ENCODE measurements at regions not wholly inside any gene's neighbourhood (a gene's known extent, or its start where the extent isn't known, plus 50 kb on each side); places are given as distances from the start of the nearest gene placed in this dataset.

- no peak for TF ChIP-seq ZBTB33 (IDR thresholded peaks at IDR 0.05; ENCODE audit: borderline replicate concordance, low read depth)
- TF ChIP-seq CTCF (IDR thresholded peaks at IDR 0.05), result no peak
- TF ChIP-seq SIN3A (IDR thresholded peaks at IDR 0.05; ENCODE audit: borderline replicate concordance, low read depth, low read length), result no peak
- TF ChIP-seq EP300 (IDR thresholded peaks at IDR 0.05; ENCODE audit: borderline replicate concordance in 1 of 2, low read depth in 1 of 2, low read length in 1 of 2), result no peak
Observed at GRCh38 chr15:93865586-93865985, 365.8 kb upstream of the MCTP2 start.

Measured in SK-N-SH (cell line).